Fibroblast of lung (primary cell): ENCODE measurements at regions not wholly inside any gene's neighbourhood (a gene's known extent, or its start where the extent isn't known, plus 50 kb on each side); places are given as distances from the start of the nearest gene placed in this dataset.

Experiments used
- DNase-seq, 2 donors: peaks; one replicate each; pipeline versions ENCODE4 v3.0.0 to v3.0.0-alpha.2; 2010; ENCODE audit warnings: low read depth in 2 of 2
- H2AFZ ChIP-seq: 2 replicates; pipeline ENCODE4 v1.5.1; 2012; ENCODE audit warnings: low read length, control low read depth, inconsistent platforms
- H3K27ac ChIP-seq: 2 replicates; pipeline ENCODE4 v1.5.1; 2011; ENCODE audit warnings: low read length, control low read depth; ENCODE audit not compliant: insufficient read depth
- H3K27me3 ChIP-seq: 2 replicates; pipeline ENCODE4 v1.5.1; 2011; ENCODE audit warnings: mild to moderate bottlenecking, low read length; ENCODE audit not compliant: control insufficient read depth, insufficient read depth
- H3K36me3 ChIP-seq: 2 replicates; pipeline ENCODE4 v1.5.1; 2011; ENCODE audit warnings: low read length; ENCODE audit not compliant: control insufficient read depth, insufficient read depth
- H3K4me1 ChIP-seq: 2 replicates; pipeline ENCODE4 v1.5.1; 2011; ENCODE audit warnings: low read length; ENCODE audit not compliant: control insufficient read depth, insufficient read depth; ENCODE audit errors: extremely low read depth
- H3K4me2 ChIP-seq: 2 replicates; pipeline ENCODE4 v1.5.1; 2011; ENCODE audit warnings: low read length, control low read depth; ENCODE audit not compliant: insufficient read depth; ENCODE audit errors: extremely low read depth
- H3K4me3 ChIP-seq, 4 experiments: fragments of 200-600 bp in 1 of 4; sonication (generic) in 1 of 4; replicated peaks in 1 of 4; 2 replicates each; pipeline ENCODE4 v1.5.1; 2011 to 2016; ENCODE audit warnings: low read length in 4 of 4, low read depth in 3 of 4, mild to moderate bottlenecking in 3 of 4, control low read depth in 2 of 4, inconsistent platforms in 1 of 4, mixed read lengths in 1 of 4; ENCODE audit not compliant: insufficient read depth in 1 of 4; ENCODE audit errors: control extremely low read depth in 1 of 4
- H3K79me2 ChIP-seq: 2 replicates; pipeline ENCODE4 v1.5.1; 2012; ENCODE audit warnings: mild to moderate bottlenecking, low read length, inconsistent platforms; ENCODE audit not compliant: control insufficient read depth, insufficient read depth
- H3K9ac ChIP-seq: 2 replicates; pipeline ENCODE4 v1.5.1; 2011; ENCODE audit warnings: mild to moderate bottlenecking, low read length, control low read depth; ENCODE audit not compliant: insufficient read depth
- H3K9me3 ChIP-seq: 2 replicates; pipeline ENCODE4 v1.5.1; 2012; ENCODE audit warnings: low read depth, low read length; ENCODE audit not compliant: control insufficient read depth, insufficient read depth
- H4K20me1 ChIP-seq: 2 replicates; pipeline ENCODE4 v1.5.1; 2011; ENCODE audit warnings: low read length; ENCODE audit not compliant: control insufficient read depth, insufficient read depth; ENCODE audit errors: extremely low read depth
- CTCF ChIP-seq, 2 donors: IDR thresholded peaks in 1 of 2; conservative IDR thresholded peaks in 1 of 2; 1 replicate in 1 of 2; 2 replicates in 1 of 2; pipeline ENCODE4 v1.5.1; 2011 to 2012; ENCODE audit warnings: low read length in 2 of 2, control low read depth in 1 of 2, inconsistent platforms in 1 of 2, low read depth in 1 of 2, mild to moderate bottlenecking in 1 of 2
- EZH2 ChIP-seq: IDR thresholded peaks from 2 replicates; pipeline ENCODE4 v1.5.1; 2012; ENCODE audit warnings: low read length, control low read depth, mild to moderate bottlenecking; ENCODE audit errors: missing control alignments

GRCh38 chr12:67751381-67751928, 102.9 kb downstream of the DYRK2 start:
- Histone ChIP-seq H3K79me2 (no peaks in the 10 kb centered on the region), H3K4me2 (no peak overlapping the region), H3K4me3 (no peak overlapping the region), H3K27me3 (no peaks in the 10 kb centered on the region), H4K20me1 (no peaks in the 10 kb centered on the region), H3K36me3 (no peaks in the 10 kb centered on the region), H3K9me3 (no peaks in the 10 kb centered on the region), H3K9ac (no peak overlapping the region), H2AFZ (peak overlapping the region; percentile 9), H3K27ac (no peak overlapping the region), H3K4me1 (peaks cover 4% of the 10 kb centered on the region)
- DNase-seq = peak in 1 of 2 donors; percentile 12
- TF ChIP-seq CTCF (conservative IDR thresholded peaks at IDR 0.05 in 1 of 2, IDR thresholded peaks at IDR 0.05 in 1 of 2; ENCODE audit: low read depth in 1 of 2, low read length in 2 of 2) = no peak

- Histone ChIP-seq H3K4me1 (peaks cover 4% of the 10 kb centered on the region), H3K27ac (no peak overlapping the region), H3K36me3 (no peaks in the 10 kb centered on the region), H3K4me2 (no peak overlapping the region), H3K9me3 (no peaks in the 10 kb centered on the region), H4K20me1 (no peaks in the 10 kb centered on the region), H2AFZ (no peak overlapping the region), H3K9ac (no peak overlapping the region), H3K79me2 (no peaks in the 10 kb centered on the region), H3K4me3 (no peak overlapping the region), H3K27me3 (no peaks in the 10 kb centered on the region)
- peak in 1 of 2 donors; percentile 51 for DNase-seq
- TF ChIP-seq EZH2 (no peak), CTCF (conservative IDR thresholded peaks at IDR 0.05 in 1 of 2, IDR thresholded peaks at IDR 0.05 in 1 of 2; ENCODE audit: low read depth in 1 of 2, low read length in 2 of 2) (no peak)
Measured at GRCh38 chr12:67752226-67752732, 103.7 kb downstream of the DYRK2 start.

- Histone ChIP-seq H2AFZ (no peak overlapping the region), H3K79me2 (no peaks in the 10 kb centered on the region), H3K27me3 (no peaks in the 10 kb centered on the region), H3K36me3 (no peaks in the 10 kb centered on the region), H3K9ac (no peak overlapping the region), H4K20me1 (no peaks in the 10 kb centered on the region), H3K4me3 (no peak overlapping the region), H3K4me2 (no peak overlapping the region), H3K9me3 (no peaks in the 10 kb centered on the region), H3K27ac (no peak overlapping the region), H3K4me1 (no peaks in the 10 kb centered on the region)
- DNase-seq = no peak
- TF ChIP-seq CTCF (conservative IDR thresholded peaks at IDR 0.05 in 1 of 2, IDR thresholded peaks at IDR 0.05 in 1 of 2; ENCODE audit: low read depth in 1 of 2, low read length in 2 of 2) = no peak
- no peak for TF ChIP-seq EZH2
Measured at GRCh38 chr12:67754933-67755697, 106.6 kb downstream of the DYRK2 start.
